HEK293 (cell line): ENCODE measurements at regions not wholly inside any gene's neighbourhood (a gene's known extent, or its start where the extent isn't known, plus 50 kb on each side); places are given as distances from the start of the nearest gene placed in this dataset.

Source experiments
- ATF2 ChIP-seq: fragments of 450-650 bp; formaldehyde crosslinking; IDR thresholded peaks from 2 replicates; pipeline ENCODE4 v1.5.1; 2016; ENCODE audit warnings: missing biosample characterization, missing genetic modification characterization, low read depth
- CTCF ChIP-seq: fragments of 450-650 bp; formaldehyde crosslinking; IDR thresholded peaks from 2 replicates; pipeline ENCODE4 v1.5.1; 2016; ENCODE audit warnings: missing biosample characterization, missing genetic modification characterization
- GLIS1 ChIP-seq: fragments of 450-650 bp; formaldehyde crosslinking; IDR thresholded peaks from 2 replicates; pipeline ENCODE4 v1.5.1; 2016; ENCODE audit warnings: missing biosample characterization, missing genetic modification characterization
- REST ChIP-seq: fragments of 450-650 bp; formaldehyde crosslinking; IDR thresholded peaks from 2 replicates; pipeline ENCODE4 v1.5.1; 2016; ENCODE audit warnings: missing biosample characterization, missing genetic modification characterization
- ZNF148 ChIP-seq: fragments of 450-650 bp; formaldehyde crosslinking; IDR thresholded peaks from 2 replicates; pipeline ENCODE4 v1.5.0; 2017; ENCODE audit warnings: missing biosample characterization, missing genetic modification characterization, borderline replicate concordance
- ZNF155 ChIP-seq: fragments of 450-650 bp; formaldehyde crosslinking; IDR thresholded peaks from 2 replicates; pipeline ENCODE4 v1.5.1; 2016; ENCODE audit warnings: missing biosample characterization, missing genetic modification characterization
- ZNF16 ChIP-seq: fragments of 450-650 bp; formaldehyde crosslinking; IDR thresholded peaks from 2 replicates; pipeline ENCODE4 v1.5.1; 2016; ENCODE audit warnings: low read depth, missing biosample characterization, missing genetic modification characterization
- ZNF24 ChIP-seq: fragments of 450-650 bp; formaldehyde crosslinking; IDR thresholded peaks from 2 replicates; pipeline ENCODE4 v1.5.1; 2016; ENCODE audit warnings: missing biosample characterization, missing genetic modification characterization
- ZNF354C ChIP-seq: fragments of 450-650 bp; formaldehyde crosslinking; IDR thresholded peaks from 2 replicates; pipeline ENCODE4 v1.5.1; 2016; ENCODE audit warnings: missing biosample characterization, missing genetic modification characterization, low read depth, borderline replicate concordance

GRCh38 chr3:118823626-118824025 lies 211.0 kb downstream of the IGSF11 start:
- TF ChIP-seq REST (tag by site-specific recombination): no peak
- TF ChIP-seq CTCF (tag by site-specific recombination): no peak
- no peak for TF ChIP-seq ZNF155 (tag by site-specific recombination)
- TF ChIP-seq ZNF16 (tag by site-specific recombination): no peak
- no peak for TF ChIP-seq ZNF354C
- no peak for TF ChIP-seq ZNF148 (tag by site-specific recombination)
- no peak for TF ChIP-seq GLIS1
- no peak for TF ChIP-seq ATF2 (tag by site-specific recombination)
- TF ChIP-seq ZNF24 (tag by site-specific recombination): no peak
